ENCODE measurements at regions not wholly inside any gene's neighbourhood (a gene's known extent, or its start where the extent isn't known, plus 50 kb on each side); places are given as distances from the start of the nearest gene placed in this dataset.

GRCh38 chr4:12534684-12535083 lies 949.5 kb downstream of the RAB28 start:
- TF ChIP-seq, protein P1, sequence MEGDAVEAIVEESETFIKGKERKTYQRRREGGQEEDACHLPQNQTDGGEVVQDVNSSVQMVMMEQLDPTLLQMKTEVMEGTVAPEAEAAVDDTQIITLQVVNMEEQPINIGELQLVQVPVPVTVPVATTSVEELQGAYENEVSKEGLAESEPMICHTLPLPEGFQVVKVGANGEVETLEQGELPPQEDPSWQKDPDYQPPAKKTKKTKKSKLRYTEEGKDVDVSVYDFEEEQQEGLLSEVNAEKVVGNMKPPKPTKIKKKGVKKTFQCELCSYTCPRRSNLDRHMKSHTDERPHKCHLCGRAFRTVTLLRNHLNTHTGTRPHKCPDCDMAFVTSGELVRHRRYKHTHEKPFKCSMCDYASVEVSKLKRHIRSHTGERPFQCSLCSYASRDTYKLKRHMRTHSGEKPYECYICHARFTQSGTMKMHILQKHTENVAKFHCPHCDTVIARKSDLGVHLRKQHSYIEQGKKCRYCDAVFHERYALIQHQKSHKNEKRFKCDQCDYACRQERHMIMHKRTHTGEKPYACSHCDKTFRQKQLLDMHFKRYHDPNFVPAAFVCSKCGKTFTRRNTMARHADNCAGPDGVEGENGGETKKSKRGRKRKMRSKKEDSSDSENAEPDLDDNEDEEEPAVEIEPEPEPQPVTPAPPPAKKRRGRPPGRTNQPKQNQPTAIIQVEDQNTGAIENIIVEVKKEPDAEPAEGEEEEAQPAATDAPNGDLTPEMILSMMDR (IDR thresholded peaks at IDR 0.05): no peak
- no peak for TF ChIP-seq POLR2A (IDR thresholded peaks at IDR 0.05)
